LNCaP clone FGC (cell line): ENCODE measurements at regions not wholly inside any gene's neighbourhood (a gene's known extent, or its start where the extent isn't known, plus 50 kb on each side); places are given as distances from the start of the nearest gene placed in this dataset.

Experiments used
- DNase-seq: peaks from one replicate; pipeline ENCODE4 v3.0.0-alpha.2; 2011; ENCODE audit warnings: low read depth
- H3K4me3 ChIP-seq: 2 replicates; pipeline ENCODE4 v1.5.1; 2011; ENCODE audit warnings: mild to moderate bottlenecking, low read depth, low read length, control low read depth
- TF ChIP-seq, protein P1 (sequence below): IDR thresholded peaks from 2 replicates; pipeline ENCODE4 v1.5.1; 2012; ENCODE audit warnings: mild to moderate bottlenecking; ENCODE audit not compliant: control insufficient read depth, insufficient read depth; ENCODE audit errors: extremely low read depth

- TF ChIP-seq, protein P1, sequence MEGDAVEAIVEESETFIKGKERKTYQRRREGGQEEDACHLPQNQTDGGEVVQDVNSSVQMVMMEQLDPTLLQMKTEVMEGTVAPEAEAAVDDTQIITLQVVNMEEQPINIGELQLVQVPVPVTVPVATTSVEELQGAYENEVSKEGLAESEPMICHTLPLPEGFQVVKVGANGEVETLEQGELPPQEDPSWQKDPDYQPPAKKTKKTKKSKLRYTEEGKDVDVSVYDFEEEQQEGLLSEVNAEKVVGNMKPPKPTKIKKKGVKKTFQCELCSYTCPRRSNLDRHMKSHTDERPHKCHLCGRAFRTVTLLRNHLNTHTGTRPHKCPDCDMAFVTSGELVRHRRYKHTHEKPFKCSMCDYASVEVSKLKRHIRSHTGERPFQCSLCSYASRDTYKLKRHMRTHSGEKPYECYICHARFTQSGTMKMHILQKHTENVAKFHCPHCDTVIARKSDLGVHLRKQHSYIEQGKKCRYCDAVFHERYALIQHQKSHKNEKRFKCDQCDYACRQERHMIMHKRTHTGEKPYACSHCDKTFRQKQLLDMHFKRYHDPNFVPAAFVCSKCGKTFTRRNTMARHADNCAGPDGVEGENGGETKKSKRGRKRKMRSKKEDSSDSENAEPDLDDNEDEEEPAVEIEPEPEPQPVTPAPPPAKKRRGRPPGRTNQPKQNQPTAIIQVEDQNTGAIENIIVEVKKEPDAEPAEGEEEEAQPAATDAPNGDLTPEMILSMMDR, result no peak
- no peak overlapping the region for H3K4me3 ChIP-seq
- DNase-seq, result no peak
These were observed 263.9 kb downstream of the C16orf95 start for GRCh38 chr16:87053016-87053982.

GRCh38 chr16:87054154-87054553, 263.0 kb downstream of the C16orf95 start:
- no peak for DNase-seq
- TF ChIP-seq, protein P1, result no peak
- no peak overlapping the region for H3K4me3 ChIP-seq

GRCh38 chr16:87054856-87055255, 262.3 kb downstream of the C16orf95 start:
- H3K4me3 ChIP-seq, result no peak overlapping the region
- no peak for DNase-seq
- TF ChIP-seq, protein P1, result no peak

DNA sequence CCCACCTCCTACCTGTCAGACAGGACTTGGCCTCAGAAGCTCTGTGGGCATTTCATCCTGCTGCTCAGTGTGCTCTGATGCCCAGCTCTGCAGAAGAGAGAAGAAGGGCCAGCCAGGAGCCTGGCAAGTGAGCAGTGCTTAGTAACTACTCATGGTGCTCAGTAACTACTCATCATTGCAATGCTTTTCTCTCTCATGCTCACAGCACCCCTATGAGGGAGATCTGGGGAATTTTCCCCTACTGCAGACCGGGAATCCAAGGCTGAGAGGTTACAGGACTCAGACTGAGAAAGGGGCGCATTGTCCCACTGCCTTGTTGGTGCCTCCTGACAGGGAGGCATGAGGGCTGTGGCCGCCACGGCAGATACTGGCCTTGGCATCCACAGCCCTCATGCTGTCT, 261.1 kb downstream of the C16orf95 start:
- no peak overlapping the region for H3K4me3 ChIP-seq
- TF ChIP-seq, protein P1, result no peak
- DNase-seq, result no peak

- TF ChIP-seq, protein P1, result no peak
- no peak overlapping the region for H3K4me3 ChIP-seq
- no peak for DNase-seq
These were observed 260.6 kb downstream of the C16orf95 start for GRCh38 chr16:87056551-87056950.

GRCh38 chr16:87057211-87057881, 259.8 kb downstream of the C16orf95 start:
- TF ChIP-seq, protein P1, result no peak
- H3K4me3 ChIP-seq, result no peak overlapping the region
- DNase-seq, result no peak
